LNCaP clone FGC (cell line): ENCODE measurements at regions not wholly inside any gene's neighbourhood (a gene's known extent, or its start where the extent isn't known, plus 50 kb on each side); places are given as distances from the start of the nearest gene placed in this dataset.

ENCODE experiments used
- DNase-seq: peaks from one replicate; pipeline ENCODE4 v3.0.0-alpha.2; 2011; ENCODE audit warnings: low read depth
- H3K4me3 ChIP-seq: 2 replicates; pipeline ENCODE4 v1.5.1; 2011; ENCODE audit warnings: mild to moderate bottlenecking, low read depth, low read length, control low read depth
- CTCF ChIP-seq: IDR thresholded peaks from 2 replicates; pipeline ENCODE4 v1.5.1; 2012; ENCODE audit warnings: mild to moderate bottlenecking; ENCODE audit not compliant: control insufficient read depth, insufficient read depth; ENCODE audit errors: extremely low read depth

GRCh38 chrX:46279214-46279924 is 265.9 kb downstream of the ZNF674 start:
- DNase-seq = no peak
- no peak for TF ChIP-seq CTCF
- no peak overlapping the region for H3K4me3 ChIP-seq

- DNase-seq = no peak
- H3K4me3 ChIP-seq = no peak overlapping the region
- no peak for TF ChIP-seq CTCF
These were observed 266.6 kb downstream of the ZNF674 start for GRCh38 chrX:46278572-46278971.

- peak; percentile 13 for DNase-seq
- no peak for TF ChIP-seq CTCF
- no peak overlapping the region for H3K4me3 ChIP-seq
These were observed 276.8 kb downstream of the ZNF674 start for GRCh38 chrX:46268412-46268811.

- DNase-seq = no peak
- H3K4me3 ChIP-seq = no peak overlapping the region
- TF ChIP-seq CTCF = no peak
These were observed 281.7 kb downstream of the ZNF674 start for GRCh38 chrX:46263494-46263893.

GRCh38 chrX:46262304-46262703 is 282.9 kb downstream of the ZNF674 start:
- DNase-seq = no peak
- TF ChIP-seq CTCF = no peak
- no peak overlapping the region for H3K4me3 ChIP-seq

GRCh38 chrX:46260499-46260898 is 284.7 kb downstream of the ZNF674 start:
- no peak overlapping the region for H3K4me3 ChIP-seq
- DNase-seq = no peak
- no peak for TF ChIP-seq CTCF

- H3K4me3 ChIP-seq = no peak overlapping the region
- TF ChIP-seq CTCF = no peak
- DNase-seq = no peak
These were observed 286.9 kb downstream of the ZNF674 start for GRCh38 chrX:46258356-46258755.
